ENCODE measurements at regions not wholly inside any gene's neighbourhood (a gene's known extent, or its start where the extent isn't known, plus 50 kb on each side); places are given as distances from the start of the nearest gene placed in this dataset.
"Not testable (repeated sequence)": the region's sequence is repeated elsewhere in the genome, so short reads cannot be mapped to it uniquely, and the experiment has no call there.

- H3K36me3 ChIP-seq (ENCODE audit: insufficient read depth, low read length, poor library complexity, severe bottlenecking): no peaks in the 10 kb centered on the region
- no peak overlapping the region for H3K4me3 ChIP-seq (ENCODE audit: low read depth, low read length, poor library complexity, severe bottlenecking)
- H3K27me3 ChIP-seq (replicated peaks; ENCODE audit: insufficient read depth, low read depth, low read length, poor library complexity): no peaks in the 10 kb centered on the region
- POLR2A ChIA-PET (ENCODE audit: low non-redundant PET): no interaction called here
- H3K4me1 ChIP-seq (ENCODE audit: insufficient read depth, low read length, poor library complexity, severe bottlenecking): no peaks in the 10 kb centered on the region
- H3K9me3 ChIP-seq (ENCODE audit: low read depth, low read length, poor library complexity, severe bottlenecking): no peaks in the 10 kb centered on the region
- no peak overlapping the region for H3K27ac ChIP-seq (ENCODE audit: low read depth, low read length, poor library complexity, severe bottlenecking)
- intact Hi-C loops (cut with micrococcal nuclease; ENCODE audit: unreplicated experiment): no loop called here
- CTCF ChIA-PET: no interaction called here
- DNase-seq (ENCODE audit: low spot score): no peak
- no TSS peak for BruUV-seq (replicated peaks)
- no peak for TF ChIP-seq EZH2 (IDR thresholded peaks at IDR 0.05; ENCODE audit: borderline replicate concordance, low read depth, low read length, poor library complexity, severe bottlenecking)
- no peak for TF ChIP-seq CTCF (conservative IDR thresholded peaks at IDR 0.05; ENCODE audit: low read depth, low read length)
Measured at GRCh38 chr4:3945511-3946290, 179.5 kb downstream of the ADRA2C start.

- CTCF ChIA-PET; H3K27ac ChIP-seq (ENCODE audit: low read depth, low read length, poor library complexity, severe bottlenecking); H3K4me1 ChIP-seq (ENCODE audit: insufficient read depth, low read length, poor library complexity, severe bottlenecking); POLR2A ChIA-PET (ENCODE audit: low non-redundant PET); DNase-seq (ENCODE audit: low spot score); H3K36me3 ChIP-seq (ENCODE audit: insufficient read depth, low read length, poor library complexity, severe bottlenecking); H3K27me3 ChIP-seq (replicated peaks; ENCODE audit: insufficient read depth, low read depth, low read length, poor library complexity); intact Hi-C loops (cut with micrococcal nuclease; ENCODE audit: unreplicated experiment); BruUV-seq (replicated peaks); H3K4me3 ChIP-seq (ENCODE audit: low read depth, low read length, poor library complexity, severe bottlenecking); H3K9me3 ChIP-seq (ENCODE audit: low read depth, low read length, poor library complexity, severe bottlenecking): not testable (repeated sequence)
Measured at GRCh38 chr4:3946553-3946952, 180.4 kb downstream of the ADRA2C start.

- DNase-seq (ENCODE audit: low spot score); H3K27me3 ChIP-seq (replicated peaks; ENCODE audit: insufficient read depth, low read depth, low read length, poor library complexity); H3K27ac ChIP-seq (ENCODE audit: low read depth, low read length, poor library complexity, severe bottlenecking); H3K4me3 ChIP-seq (ENCODE audit: low read depth, low read length, poor library complexity, severe bottlenecking); H3K9me3 ChIP-seq (ENCODE audit: low read depth, low read length, poor library complexity, severe bottlenecking); CTCF ChIA-PET; H3K36me3 ChIP-seq (ENCODE audit: insufficient read depth, low read length, poor library complexity, severe bottlenecking); BruUV-seq (replicated peaks); intact Hi-C loops (cut with micrococcal nuclease; ENCODE audit: unreplicated experiment); POLR2A ChIA-PET (ENCODE audit: low non-redundant PET); H3K4me1 ChIP-seq (ENCODE audit: insufficient read depth, low read length, poor library complexity, severe bottlenecking): not testable (repeated sequence)
Measured at GRCh38 chr4:3947761-3948160, 181.6 kb downstream of the ADRA2C start.

GRCh38 chr4:3948210-3948609, 182.0 kb downstream of the ADRA2C start:
- H3K4me3 ChIP-seq (ENCODE audit: low read depth, low read length, poor library complexity, severe bottlenecking); intact Hi-C loops (cut with micrococcal nuclease; ENCODE audit: unreplicated experiment); H3K4me1 ChIP-seq (ENCODE audit: insufficient read depth, low read length, poor library complexity, severe bottlenecking); POLR2A ChIA-PET (ENCODE audit: low non-redundant PET); H3K27ac ChIP-seq (ENCODE audit: low read depth, low read length, poor library complexity, severe bottlenecking); CTCF ChIA-PET; BruUV-seq (replicated peaks); H3K27me3 ChIP-seq (replicated peaks; ENCODE audit: insufficient read depth, low read depth, low read length, poor library complexity); H3K36me3 ChIP-seq (ENCODE audit: insufficient read depth, low read length, poor library complexity, severe bottlenecking); H3K9me3 ChIP-seq (ENCODE audit: low read depth, low read length, poor library complexity, severe bottlenecking); DNase-seq (ENCODE audit: low spot score): not testable (repeated sequence)

Measured in A673 (cell line).